NCI-H2196 (cell line): ENCODE measurements at regions not wholly inside any gene's neighbourhood (a gene's known extent, or its start where the extent isn't known, plus 50 kb on each side); places are given as distances from the start of the nearest gene placed in this dataset.
"Not testable (repeated sequence)": the region's sequence is repeated elsewhere in the genome, so short reads cannot be mapped to it uniquely, and the experiment has no call there.

Experiments used
- DNase-seq: peaks from one replicate; lab custom pipeline; 2025; ENCODE audit not compliant: unreplicated experiment; lab: John Stamatoyannopoulos, UW

- not testable (repeated sequence) for DNase-seq
Observed at GRCh38 chr18:15006616-15007015, 258.6 kb downstream of the ANKRD30B start.

GRCh38 chr18:15026041-15026440 lies 278.1 kb downstream of the ANKRD30B start:
- not testable (repeated sequence) for DNase-seq

- not testable (repeated sequence) for DNase-seq
Observed at GRCh38 chr18:15028037-15028436, 280.1 kb downstream of the ANKRD30B start.

- not testable (repeated sequence) for DNase-seq
Observed at GRCh38 chr18:15060279-15060880, 312.4 kb downstream of the ANKRD30B start.

GRCh38 chr18:15061289-15061896 lies 313.4 kb downstream of the ANKRD30B start:
- DNase-seq: not testable (repeated sequence)

- DNase-seq: not testable (repeated sequence)
Observed at GRCh38 chr18:15066434-15066833, 318.5 kb downstream of the ANKRD30B start.

GRCh38 chr18:15071311-15071710 lies 323.3 kb downstream of the ANKRD30B start:
- not testable (repeated sequence) for DNase-seq
